ENCODE measurements at regions not wholly inside any gene's neighbourhood (a gene's known extent, or its start where the extent isn't known, plus 50 kb on each side); places are given as distances from the start of the nearest gene placed in this dataset.
"Not testable (repeated sequence)": the region's sequence is repeated elsewhere in the genome, so short reads cannot be mapped to it uniquely, and the experiment has no call there.

- no peak for DNase-seq (ENCODE audit: low spot score)
- H3K27me3 ChIP-seq (ENCODE audit: insufficient read depth, poor library complexity, severe bottlenecking), result no peaks in the 10 kb centered on the region
- H3K4me3 ChIP-seq (ENCODE audit: severe bottlenecking), result no peak overlapping the region
- no peaks in the 10 kb centered on the region for H3K36me3 ChIP-seq (ENCODE audit: low read depth)
- no peak for ATAC-seq (ENCODE audit: low read depth)
- H3K4me1 ChIP-seq (ENCODE audit: insufficient read depth, poor library complexity, severe bottlenecking), result peaks cover 5% of the 10 kb centered on the region
- H3K9me3 ChIP-seq (ENCODE audit: severe bottlenecking), result peaks cover 3% of the 10 kb centered on the region
- no peak for TF ChIP-seq CTCF (IDR thresholded peaks at IDR 0.05; ENCODE audit: poor library complexity, severe bottlenecking)
- no peak overlapping the region for H3K27ac ChIP-seq (ENCODE audit: poor library complexity, severe bottlenecking)
Observed at GRCh38 chr7:93027044-93027443, 90.7 kb downstream of the SAMD9 start.

GRCh38 chr7:93026425-93026824 lies 91.4 kb downstream of the SAMD9 start:
- ATAC-seq (ENCODE audit: low read depth) (no peak), DNase-seq (ENCODE audit: low spot score) (no peak)
- Histone ChIP-seq H3K4me3 (ENCODE audit: severe bottlenecking) (no peak overlapping the region), H3K36me3 (ENCODE audit: low read depth) (no peaks in the 10 kb centered on the region), H3K4me1 (ENCODE audit: insufficient read depth, poor library complexity, severe bottlenecking) (peaks cover 5% of the 10 kb centered on the region), H3K27me3 (ENCODE audit: insufficient read depth, poor library complexity, severe bottlenecking) (no peaks in the 10 kb centered on the region), H3K27ac (ENCODE audit: poor library complexity, severe bottlenecking) (no peak overlapping the region), H3K9me3 (ENCODE audit: severe bottlenecking) (no peaks in the 10 kb centered on the region)
- TF ChIP-seq CTCF (IDR thresholded peaks at IDR 0.05; ENCODE audit: poor library complexity, severe bottlenecking), result no peak

GRCh38 chr7:93025389-93025788 lies 92.4 kb downstream of the SAMD9 start:
- no peaks in the 10 kb centered on the region for H3K27me3 ChIP-seq (ENCODE audit: insufficient read depth, poor library complexity, severe bottlenecking)
- ATAC-seq (ENCODE audit: low read depth), result no peak
- no peak overlapping the region for H3K27ac ChIP-seq (ENCODE audit: poor library complexity, severe bottlenecking)
- no peaks in the 10 kb centered on the region for H3K36me3 ChIP-seq (ENCODE audit: low read depth)
- no peaks in the 10 kb centered on the region for H3K9me3 ChIP-seq (ENCODE audit: severe bottlenecking)
- no peak for DNase-seq (ENCODE audit: low spot score)
- no peak for TF ChIP-seq CTCF (IDR thresholded peaks at IDR 0.05; ENCODE audit: poor library complexity, severe bottlenecking)
- no peak overlapping the region for H3K4me3 ChIP-seq (ENCODE audit: severe bottlenecking)
- H3K4me1 ChIP-seq (ENCODE audit: insufficient read depth, poor library complexity, severe bottlenecking), result peaks cover 5% of the 10 kb centered on the region

- not testable (repeated sequence) for H3K27me3 ChIP-seq (ENCODE audit: insufficient read depth, poor library complexity, severe bottlenecking); H3K4me3 ChIP-seq (ENCODE audit: severe bottlenecking); DNase-seq (ENCODE audit: low spot score); H3K27ac ChIP-seq (ENCODE audit: poor library complexity, severe bottlenecking); ATAC-seq (ENCODE audit: low read depth); H3K36me3 ChIP-seq (ENCODE audit: low read depth); H3K9me3 ChIP-seq (ENCODE audit: severe bottlenecking); H3K4me1 ChIP-seq (ENCODE audit: insufficient read depth, poor library complexity, severe bottlenecking)
Observed at GRCh38 chr7:93022931-93023478, 94.8 kb downstream of the SAMD9 start.

- no peak overlapping the region for H3K27ac ChIP-seq (ENCODE audit: poor library complexity, severe bottlenecking)
- no peak for TF ChIP-seq CTCF (IDR thresholded peaks at IDR 0.05; ENCODE audit: poor library complexity, severe bottlenecking)
- no peaks in the 10 kb centered on the region for H3K27me3 ChIP-seq (ENCODE audit: insufficient read depth, poor library complexity, severe bottlenecking)
- no peaks in the 10 kb centered on the region for H3K4me1 ChIP-seq (ENCODE audit: insufficient read depth, poor library complexity, severe bottlenecking)
- ATAC-seq (ENCODE audit: low read depth) (no peak), DNase-seq (ENCODE audit: low spot score) (no peak)
- H3K9me3 ChIP-seq (ENCODE audit: severe bottlenecking), result no peaks in the 10 kb centered on the region
- H3K36me3 ChIP-seq (ENCODE audit: low read depth), result no peaks in the 10 kb centered on the region
- no peak overlapping the region for H3K4me3 ChIP-seq (ENCODE audit: severe bottlenecking)
Observed at GRCh38 chr7:93021748-93022147, 96.0 kb downstream of the SAMD9 start.

All from RWPE2 (cell line).